Fibroblast of skin of abdomen (primary cell): ENCODE measurements at regions not wholly inside any gene's neighbourhood (a gene's known extent, or its start where the extent isn't known, plus 50 kb on each side); places are given as distances from the start of the nearest gene placed in this dataset.
"Not testable (repeated sequence)": the region's sequence is repeated elsewhere in the genome, so short reads cannot be mapped to it uniquely, and the experiment has no call there.

Experiments used
- DNase-seq: peaks from one replicate; pipeline ENCODE4 v3.0.0-alpha.2; 2013

DNA sequence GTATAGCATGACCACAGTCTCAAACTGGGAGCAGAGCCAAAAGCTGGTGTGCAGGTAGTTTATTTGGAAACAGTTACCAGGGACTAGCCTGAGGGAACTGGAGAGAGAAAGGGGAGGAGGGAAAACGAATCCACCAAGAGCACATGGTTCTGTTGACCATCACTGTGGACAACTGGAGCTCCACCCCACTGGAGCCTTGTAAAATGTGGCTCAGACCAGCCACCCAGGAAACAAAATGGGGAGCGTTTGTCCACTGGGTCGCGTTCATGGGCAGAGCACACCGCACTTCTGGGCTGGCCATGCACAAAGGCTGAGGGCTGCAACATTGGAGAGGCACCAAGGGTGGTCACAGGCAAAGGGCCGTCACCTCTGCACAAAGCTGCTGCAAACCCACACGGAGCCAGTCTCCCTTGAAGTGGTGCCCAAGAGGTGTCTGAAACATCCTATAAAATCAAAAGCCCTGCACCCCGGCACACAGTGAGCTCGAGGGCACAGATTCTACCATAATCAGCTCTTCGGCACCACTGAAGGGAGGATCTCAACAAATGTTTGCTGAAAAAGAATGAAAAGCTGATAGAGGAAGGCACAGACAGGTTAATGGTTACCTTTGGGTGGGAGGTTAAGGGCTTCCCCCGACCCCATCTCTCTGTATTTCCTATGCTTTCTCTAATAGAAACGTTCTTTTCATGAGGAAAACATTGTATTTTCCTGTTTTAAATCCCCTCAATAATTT, 192.9 kb downstream of the INHBB start:
- no peak for DNase-seq

DNA sequence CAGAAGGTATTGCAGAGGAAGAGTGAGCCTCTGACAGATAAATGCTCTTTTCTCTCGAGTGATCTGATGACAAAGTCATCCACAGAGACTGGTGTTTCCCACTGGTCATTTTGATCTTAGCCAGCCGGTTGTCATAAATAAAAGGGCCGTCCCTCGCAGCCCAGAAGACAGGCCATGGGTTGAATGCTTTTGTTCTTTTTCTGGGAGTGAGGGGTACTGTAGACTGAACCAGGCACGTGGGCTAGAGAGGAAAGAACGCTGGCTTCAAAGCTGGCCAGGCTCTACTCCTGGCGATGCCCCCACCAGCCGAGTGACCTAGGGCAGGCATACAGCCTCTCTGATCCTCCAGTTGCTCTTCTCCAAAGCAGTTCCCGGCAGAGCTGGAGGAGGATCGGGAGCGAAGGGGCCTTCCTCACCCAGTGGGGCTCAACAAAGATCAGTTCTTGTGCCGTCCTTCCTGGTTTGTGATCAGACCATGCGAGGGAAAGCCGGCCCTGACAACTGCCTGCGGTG, 193.5 kb downstream of the INHBB start:
- no peak for DNase-seq

DNA sequence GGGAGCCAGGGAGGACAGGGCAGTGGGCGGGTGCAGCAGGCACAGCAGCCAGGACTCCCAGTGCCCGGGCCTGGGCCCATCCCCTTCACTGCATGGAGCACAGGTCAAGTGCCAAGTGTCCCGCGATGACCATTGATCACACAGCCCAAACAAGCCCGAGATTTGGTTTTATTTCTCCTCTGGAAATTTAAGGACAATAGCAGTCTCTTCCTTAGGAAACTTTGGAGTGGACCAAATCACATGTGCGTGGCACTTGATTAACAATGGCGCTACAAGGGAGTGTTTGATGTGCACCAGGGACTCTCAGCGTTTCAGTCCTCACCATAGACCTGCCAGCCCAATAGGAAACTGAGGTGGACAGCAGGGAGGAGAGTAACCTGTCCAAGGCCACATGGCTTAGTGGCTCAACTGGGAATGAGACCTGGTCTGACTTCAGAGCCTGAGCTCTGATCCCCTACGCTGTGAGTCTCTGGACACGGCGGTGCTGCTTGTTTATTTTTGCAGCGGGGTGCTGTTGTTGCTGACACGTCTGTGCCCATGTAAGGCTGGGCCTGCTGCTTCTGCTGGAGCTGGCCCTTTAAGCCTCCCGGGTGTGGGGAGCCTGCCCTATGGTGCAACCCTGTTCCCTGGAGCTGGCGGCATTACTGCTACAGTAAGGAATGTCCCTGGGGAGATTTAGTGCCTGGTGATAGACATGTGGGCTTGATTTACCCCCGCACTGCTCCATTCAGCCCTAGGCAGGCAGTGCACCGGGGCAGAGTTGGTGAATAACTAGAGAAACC, 194.2 kb downstream of the INHBB start:
- DNase-seq, result peak; percentile 96

DNA sequence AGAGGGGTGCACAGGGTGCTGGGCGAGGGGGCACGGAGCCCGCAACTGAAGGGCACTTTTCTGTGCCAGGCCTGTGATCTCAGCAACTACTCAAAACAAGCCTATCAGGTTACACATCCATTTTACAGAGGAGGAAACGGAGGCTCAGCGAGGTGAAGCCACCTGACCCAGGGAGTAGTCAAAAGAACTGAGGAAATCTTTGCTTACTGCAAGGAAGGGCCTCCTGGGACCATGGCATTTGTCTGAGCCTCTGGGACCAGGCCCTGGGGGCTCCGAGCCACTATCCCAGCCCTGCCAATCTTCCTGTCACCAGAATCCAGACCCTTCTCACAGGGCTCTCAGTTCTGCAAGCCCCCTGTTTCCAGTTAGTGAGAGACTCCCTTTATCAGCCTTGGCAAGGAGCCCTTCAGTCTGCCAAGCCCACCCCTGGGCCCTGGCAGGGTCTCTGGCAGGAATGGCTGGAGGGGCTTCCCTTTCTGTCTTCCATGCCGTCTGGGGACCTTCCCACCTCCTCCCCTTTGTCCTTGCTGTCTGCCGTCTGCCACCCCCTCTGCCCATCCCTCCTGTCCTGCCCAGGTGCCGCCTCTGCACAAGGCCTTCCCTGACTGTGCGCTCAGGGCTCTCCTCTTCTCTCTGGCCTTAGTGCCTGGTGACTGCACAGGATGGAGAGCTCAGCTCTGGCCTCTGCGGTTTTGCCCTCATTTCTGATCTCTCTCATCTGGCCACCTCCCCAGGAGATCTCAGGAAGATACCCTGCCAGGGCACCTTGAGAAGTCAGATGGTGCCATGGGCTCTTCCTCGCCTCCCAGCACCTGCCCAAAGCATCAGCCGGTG, 194.7 kb upstream of the GLI2 start:
- no peak for DNase-seq

DNA sequence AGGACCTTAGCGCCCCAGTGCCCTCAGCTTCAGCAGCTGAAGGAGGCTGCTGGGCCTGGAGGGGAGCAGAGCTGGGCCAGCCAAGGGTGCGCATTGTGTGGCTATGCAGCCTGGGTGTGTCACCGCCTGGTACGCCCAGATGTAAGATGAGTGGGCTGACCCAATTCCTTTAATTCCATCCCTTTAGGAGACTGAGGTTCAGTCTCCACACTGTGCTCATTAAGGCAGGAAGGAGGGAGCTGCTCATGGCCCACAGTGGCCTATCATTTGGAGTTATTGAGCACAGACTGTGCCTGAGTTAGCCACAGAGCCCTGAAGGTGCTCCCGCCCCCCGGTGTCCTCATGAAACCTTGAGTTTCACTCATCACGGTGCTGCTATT, 194.1 kb upstream of the GLI2 start:
- DNase-seq, result peak; percentile 28

DNA sequence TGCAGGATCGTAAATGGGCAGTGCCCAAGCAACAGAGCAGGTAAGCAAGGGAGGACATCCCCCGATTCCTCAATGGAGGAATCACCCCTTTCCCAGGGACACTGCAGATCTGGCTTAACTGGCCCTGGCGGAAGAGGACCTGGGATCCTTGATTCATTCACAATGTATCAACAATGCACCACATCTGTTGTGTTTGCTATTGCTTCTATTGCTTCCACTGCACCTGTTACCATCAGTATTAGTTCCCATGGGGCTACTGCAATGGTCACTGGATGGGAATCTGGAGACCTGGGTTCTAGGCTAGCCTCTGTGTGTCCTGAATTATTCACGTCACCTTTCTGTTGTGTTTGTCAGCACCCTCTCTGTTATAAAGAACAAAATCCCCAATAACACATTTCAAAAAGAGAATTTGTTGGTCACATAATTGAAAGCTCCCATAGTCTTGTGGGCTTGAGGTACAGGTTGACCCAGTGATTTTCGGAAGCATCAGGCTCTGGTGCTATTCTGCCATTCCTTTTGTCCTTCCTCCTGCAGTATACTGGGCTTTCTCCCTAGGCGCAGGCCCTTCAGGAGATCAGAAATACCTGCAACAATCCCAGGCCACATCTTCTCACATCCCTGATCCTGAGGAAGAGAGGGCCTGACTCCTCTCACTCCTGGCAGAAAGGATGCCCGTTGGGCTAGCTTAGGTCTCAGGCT, 193.5 kb upstream of the GLI2 start:
- no peak for DNase-seq

DNA sequence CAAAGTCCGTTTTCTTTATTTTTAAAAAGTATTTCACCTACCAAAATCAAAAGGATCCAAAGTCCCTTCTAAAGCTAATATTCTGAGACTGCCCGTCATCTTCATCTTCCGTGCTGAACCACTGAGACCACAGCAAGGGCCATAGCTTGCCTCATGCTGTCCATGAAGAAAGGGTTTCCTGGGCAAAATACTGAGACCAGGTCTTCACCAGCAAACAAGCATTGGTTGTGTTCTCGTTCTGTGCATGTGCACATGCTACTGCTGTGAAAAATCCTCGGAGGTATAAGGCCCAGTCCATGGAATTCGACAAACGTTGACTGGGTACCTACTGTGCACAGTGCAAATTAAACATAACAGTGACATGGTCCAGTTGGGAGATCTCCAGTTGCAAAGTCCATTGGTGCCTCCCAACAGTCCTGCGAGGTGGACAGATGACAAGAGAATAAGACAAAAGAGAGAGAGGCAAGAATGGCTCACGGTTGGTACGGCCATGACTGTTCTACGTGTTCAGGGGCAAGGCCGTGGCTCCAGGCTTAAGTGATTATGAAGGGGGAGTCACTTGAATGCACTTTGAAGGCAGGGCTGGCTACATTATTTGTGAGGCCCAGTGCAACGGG, 192.6 kb upstream of the GLI2 start:
- no peak for DNase-seq

DNA sequence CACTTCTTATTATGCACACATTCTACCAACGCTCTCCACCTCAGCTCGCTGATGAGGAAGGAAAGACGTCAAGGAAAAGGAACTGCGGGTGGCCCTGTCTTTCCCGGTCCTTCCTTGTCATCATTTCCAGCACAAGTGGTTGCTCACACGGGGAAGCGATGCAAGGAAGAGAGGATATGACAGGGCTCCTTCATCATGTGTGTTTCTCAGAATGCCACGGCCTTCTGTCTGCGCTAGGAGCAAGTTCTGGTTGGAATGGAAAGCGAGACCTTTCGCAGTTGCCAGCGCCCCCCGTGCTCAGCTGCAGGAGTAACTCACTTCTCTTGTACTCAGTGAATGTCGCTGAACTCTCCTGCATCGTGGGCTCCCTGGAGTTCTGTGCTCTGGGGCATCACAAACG, 191.8 kb upstream of the GLI2 start:
- DNase-seq, result no peak

DNA sequence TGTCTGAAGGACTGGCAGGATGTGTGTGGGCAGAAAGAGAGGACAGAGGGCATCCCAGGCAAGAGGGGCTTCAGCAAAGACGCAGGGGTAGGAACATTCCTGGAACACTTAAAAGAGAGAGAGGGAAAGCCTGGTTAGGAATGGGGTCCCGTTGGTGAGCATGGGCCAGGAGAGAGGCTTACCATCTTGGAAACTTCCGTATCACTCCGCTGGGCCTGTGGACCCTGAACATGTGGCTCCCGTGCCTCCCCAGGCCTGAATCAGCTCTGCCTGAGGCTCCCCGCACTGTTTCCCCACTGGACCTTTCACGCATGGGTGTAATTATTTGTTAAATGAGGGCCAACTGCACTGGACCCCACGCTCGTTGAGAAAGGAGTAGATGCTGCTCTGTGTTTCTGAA, 191.1 kb upstream of the GLI2 start:
- no peak for DNase-seq

DNA sequence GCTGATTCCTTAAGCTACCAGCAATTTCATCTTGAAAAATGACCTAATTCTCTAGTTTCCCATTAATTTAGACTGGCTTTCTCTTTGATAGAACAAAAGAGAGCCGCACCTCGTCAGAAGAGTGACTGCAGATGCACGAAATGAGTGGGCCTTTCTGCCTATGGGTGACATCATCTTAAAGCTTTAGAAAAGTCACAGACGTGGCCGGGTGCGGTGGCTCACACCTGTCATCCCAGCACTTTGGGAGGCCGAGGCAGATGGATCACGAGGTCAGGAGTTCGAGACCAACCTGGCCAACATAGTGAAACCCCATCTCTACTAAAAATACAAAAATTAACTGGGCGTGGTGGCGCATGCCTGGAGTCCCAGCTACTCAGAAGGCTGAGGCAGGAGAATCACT, 190.7 kb upstream of the GLI2 start:
- DNase-seq, result not testable (repeated sequence)

DNA sequence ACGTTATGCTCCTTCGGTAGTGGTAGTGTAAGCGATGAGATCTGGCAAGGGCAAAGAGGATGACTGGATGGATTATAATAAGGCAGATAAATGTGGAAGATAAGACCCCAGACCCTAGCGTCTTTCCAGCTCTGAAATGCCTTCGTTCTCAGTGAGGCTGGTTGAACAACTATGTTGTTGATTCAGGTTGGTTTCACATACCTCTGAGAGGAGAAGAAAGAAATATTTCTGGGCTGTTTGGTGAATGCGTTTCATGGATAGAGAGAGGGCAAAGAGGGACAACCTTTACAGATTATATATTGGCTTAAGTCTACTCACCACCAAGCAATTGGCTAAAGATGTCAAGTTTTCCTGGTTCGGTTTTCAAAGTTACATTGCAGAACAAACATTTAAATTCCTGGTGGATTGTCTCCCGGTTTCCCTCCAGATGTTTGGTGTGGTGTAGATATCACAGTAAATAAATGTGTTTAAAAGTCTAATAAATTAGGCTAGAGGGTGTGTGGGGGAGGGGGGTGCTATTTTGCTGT, 190.1 kb upstream of the GLI2 start:
- peak; percentile 47 for DNase-seq

DNA sequence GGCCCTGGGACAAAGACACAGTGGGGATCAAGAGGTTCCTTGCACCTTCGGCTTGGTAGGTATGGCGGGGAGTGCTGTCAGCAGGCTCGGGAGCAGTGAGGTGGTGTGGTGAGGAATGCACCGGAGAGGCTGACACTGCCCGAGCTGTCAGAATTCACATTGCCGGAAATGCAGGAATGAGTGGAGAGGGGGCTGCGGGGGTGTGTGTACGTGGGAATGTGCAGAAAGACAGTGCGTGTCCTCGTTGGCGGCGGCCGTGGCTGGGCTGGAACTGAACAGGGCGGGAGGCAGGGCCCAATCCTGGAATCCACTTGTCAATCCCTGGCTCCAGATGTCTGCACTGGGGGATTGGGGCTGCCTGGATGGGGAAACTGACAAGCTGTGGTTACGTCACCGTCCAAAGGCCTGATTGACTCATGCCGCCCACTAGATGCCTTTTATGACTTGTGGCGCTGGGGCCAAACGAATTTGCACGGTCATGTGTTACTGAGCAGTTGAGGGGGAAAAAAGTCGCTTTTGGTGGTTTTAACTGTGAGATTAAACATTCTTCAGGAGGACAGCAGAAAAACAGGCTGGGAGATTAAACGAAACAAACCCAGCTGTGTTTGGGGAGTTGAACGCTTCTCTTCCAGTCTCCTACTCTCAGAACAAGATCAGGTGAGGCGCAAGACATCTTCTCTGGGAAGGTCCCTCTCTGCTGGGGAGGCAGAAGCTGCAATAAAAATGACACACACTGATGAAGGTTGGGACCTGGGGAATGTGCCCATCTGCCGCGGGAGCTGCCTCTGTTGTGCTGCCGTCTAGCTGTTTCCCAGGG, 189.4 kb upstream of the GLI2 start:
- DNase-seq, result peak; percentile 99

DNA sequence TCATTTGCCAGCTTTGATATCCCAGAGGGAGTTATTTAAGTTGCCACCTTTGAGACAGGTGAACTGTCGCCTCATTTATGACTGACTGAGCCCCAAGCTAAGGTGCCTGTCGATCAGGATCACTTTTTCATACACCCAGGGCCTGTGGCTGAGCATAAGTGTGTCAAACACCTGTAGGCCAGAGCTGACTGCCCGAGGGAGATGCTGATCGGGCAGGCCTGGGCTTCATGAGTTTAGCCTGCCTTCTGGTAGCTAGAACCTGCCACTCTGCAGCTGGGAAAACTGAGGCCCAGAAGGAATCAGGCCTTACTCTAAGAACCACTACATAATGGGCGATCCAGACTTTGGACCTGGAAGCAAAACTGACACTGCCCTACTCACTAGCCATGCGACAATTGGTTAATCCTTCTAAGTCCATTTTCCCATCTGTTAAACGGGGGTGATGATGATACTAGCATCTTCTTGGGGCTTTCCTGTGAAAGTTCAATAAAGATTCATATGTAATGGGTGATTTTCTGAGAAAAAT, 188.7 kb upstream of the GLI2 start:
- DNase-seq, result no peak

DNA sequence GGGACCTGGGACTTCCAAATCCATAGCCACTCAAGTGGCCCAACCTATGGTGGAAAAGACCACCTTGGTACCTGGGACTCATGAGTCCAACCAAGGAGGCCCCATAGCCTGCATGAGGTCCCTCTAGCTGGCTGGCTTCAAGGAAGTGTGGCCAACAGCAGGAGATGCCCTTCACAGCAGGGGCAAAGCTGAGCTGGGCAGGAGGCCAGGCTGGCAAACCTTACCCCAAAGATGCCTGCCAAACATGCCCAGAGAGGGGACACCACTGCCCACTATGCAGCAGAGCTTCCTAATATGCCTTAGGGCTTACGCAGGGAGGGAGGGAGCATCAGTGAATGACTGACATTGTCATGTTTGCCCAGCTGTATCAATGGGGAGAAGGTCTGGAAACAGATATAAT, 188.0 kb upstream of the GLI2 start:
- no peak for DNase-seq

DNA sequence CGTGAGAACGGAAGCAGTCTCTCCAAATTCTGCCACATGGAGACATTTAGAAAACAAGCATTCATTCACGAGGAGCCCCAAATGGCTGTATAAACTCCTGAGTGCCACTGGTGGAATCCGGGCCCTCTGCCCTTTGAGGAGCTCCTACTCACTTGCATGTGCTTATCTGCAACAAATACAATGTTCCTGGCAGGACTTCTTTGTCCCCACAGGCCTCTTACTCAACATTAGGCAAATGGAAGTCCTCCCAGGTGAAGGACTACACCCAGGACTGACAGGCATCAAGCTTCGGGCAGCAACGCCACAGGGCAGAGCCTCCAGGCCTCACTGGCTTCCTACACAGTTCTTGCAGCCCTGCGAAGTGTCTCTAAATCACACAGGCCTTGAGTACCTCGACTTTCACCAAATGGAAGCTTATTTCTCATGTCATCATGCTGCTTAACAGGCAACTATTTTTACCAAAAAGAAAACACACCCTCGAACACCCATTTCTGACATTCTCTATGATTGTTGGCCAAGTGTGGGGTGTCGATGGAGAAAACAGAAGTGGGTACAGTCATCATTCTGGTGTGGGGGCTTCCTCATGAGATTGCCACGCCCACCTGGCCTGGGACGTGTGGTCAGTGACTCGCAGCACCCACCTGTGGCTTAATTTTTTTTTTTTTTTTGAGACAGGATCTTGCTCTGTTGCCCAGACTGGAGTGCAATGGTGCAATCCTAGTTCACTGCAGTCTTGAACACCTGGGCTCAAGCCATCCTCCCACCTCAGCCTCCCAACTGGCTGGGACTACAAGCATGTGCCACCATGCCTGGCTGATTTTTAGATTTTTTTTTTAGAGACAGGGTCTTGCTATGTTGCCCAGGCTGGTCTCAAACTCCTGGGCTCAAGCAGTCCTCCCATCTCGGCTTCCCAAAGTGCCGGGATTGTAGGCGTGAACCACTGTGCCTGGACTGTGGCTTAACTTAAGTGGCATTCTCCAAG, 186.8 kb upstream of the GLI2 start:
- no peak for DNase-seq

DNA sequence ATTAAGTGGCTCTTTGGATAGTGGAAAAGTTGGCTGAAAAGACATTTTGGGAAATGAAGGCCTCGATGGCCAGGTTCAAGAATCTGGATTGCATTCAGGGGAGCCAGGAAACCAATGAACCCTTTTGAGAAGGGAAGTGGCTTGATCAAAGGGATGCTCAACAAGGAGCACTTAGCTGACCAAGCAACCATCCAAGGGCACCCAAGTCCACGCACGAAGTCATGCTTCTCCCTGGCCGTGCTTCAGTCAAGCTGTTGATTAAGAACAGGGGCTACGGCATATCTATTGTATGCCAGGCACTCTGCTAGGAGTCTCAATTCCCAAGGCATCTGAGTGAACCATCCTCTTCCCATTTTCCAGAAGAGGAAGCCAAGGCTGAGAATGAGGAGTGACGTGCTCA, 185.8 kb upstream of the GLI2 start:
- no peak for DNase-seq

DNA sequence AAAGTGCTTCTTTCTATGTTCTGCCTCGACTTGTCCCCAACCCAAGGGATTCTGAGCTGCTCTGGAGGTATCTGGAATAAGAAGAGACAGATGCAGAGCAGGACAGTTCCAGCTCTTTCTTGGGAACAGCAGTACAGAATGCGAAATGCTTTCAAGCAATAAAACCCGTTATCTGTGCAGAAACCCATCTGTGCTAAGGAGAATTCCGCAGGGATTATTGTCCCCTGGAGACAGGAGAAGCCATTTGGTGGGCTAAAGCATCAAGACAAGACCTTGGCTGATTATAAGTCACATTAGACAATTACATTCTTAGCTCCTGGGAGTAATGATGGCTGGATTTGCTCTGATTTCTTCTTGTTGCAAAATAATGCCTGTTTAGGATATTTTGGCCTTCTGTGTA, 185.4 kb upstream of the GLI2 start:
- DNase-seq, result no peak

DNA sequence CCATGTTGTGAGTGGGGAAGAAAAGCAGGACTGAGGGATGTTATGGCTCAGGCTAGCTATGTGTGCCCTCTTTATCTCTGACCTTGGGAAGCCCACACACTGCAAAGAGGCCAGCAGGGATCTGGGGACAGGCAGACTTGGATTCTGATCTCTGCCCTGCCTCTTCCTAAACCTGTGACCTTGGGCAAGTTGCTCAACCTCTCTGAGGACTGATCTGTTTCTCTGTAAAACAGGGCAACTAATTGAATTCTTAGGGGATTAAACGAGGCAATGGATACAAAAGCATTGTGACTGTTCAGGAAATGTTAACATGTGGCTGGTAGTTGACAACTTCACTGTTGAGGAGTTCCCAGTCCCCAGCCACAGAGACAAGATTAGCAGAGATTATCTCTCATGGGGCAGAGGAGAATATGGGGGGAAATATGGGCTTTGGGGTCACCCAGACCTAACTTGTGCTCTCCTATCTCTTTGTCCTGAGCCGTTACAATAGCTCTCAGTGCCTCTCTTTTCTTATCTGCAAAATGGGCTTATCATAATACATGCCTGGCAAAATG, 184.7 kb upstream of the GLI2 start:
- DNase-seq, result no peak

DNA sequence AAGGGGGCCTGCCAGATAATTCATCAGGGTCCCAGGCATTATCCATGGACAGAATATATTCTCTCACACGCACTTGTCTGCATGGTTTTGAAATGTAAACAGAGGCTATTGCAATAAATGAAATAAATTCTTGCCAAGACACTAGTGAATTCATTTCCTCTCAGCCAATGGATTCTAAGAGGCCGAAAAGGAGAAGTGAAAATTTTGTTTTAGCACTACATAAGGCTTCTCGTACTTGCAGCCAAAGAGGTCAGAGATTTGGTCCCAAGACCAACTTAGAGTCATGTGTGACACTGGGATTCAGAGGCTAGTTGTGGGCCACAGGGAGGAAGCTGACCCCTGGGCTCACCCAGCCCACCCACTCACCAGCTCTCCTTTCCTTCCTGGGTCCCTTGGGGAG, 184.1 kb upstream of the GLI2 start:
- DNase-seq, result no peak
